MM.1S (cell line): ENCODE measurements at regions not wholly inside any gene's neighbourhood (a gene's known extent, or its start where the extent isn't known, plus 50 kb on each side); places are given as distances from the start of the nearest gene placed in this dataset.
"Not testable (repeated sequence)": the region's sequence is repeated elsewhere in the genome, so short reads cannot be mapped to it uniquely, and the experiment has no call there.

ENCODE experiments used
- DNase-seq: peaks from one replicate; pipeline ENCODE4 v3.0.0-alpha.2; 2015
- H2AFZ ChIP-seq: fragments of 300-600 bp; sonication (generic); 2 replicates; pipeline ENCODE4 v1.6.0; 2016; ENCODE audit warnings: antibody characterized with exemption, low read length
- H3F3A ChIP-seq: fragments of 300-600 bp; sonication (generic); 2 replicates; pipeline ENCODE4 v1.6.1; 2016; ENCODE audit warnings: mild to moderate bottlenecking, antibody characterized with exemption, low read length, moderate library complexity, mixed read lengths; ENCODE audit not compliant: insufficient read depth
- H3K27ac ChIP-seq: fragments of 300-600 bp; sonication (generic); 2 replicates; pipeline ENCODE4 v1.5.1; 2016; ENCODE audit warnings: mild to moderate bottlenecking, low read length
- H3K27me3 ChIP-seq: fragments of 300-600 bp; sonication (generic); replicated peaks from 2 replicates; pipeline ENCODE4 v1.6.0; 2016; ENCODE audit warnings: low read length; ENCODE audit not compliant: insufficient read depth
- H3K36me3 ChIP-seq: fragments of 300-600 bp; sonication (generic); replicated peaks from 2 replicates; pipeline ENCODE4 v1.6.1; 2016; ENCODE audit warnings: mild to moderate bottlenecking, low read length, mixed read lengths; ENCODE audit not compliant: insufficient read depth
- H3K4me1 ChIP-seq: fragments of 300-600 bp; sonication (generic); 2 replicates; pipeline ENCODE4 v1.6.1; 2016; ENCODE audit warnings: low read length, mixed read lengths
- H3K4me2 ChIP-seq: fragments of 300-600 bp; sonication (generic); 2 replicates; pipeline ENCODE4 v1.6.0; 2016; ENCODE audit warnings: low read depth, low read length
- H3K4me3 ChIP-seq: fragments of 300-600 bp; sonication (generic); 2 replicates; pipeline ENCODE4 v1.5.1; 2016; ENCODE audit warnings: low read length, mixed read lengths
- H3K79me2 ChIP-seq: fragments of 300-600 bp; sonication (generic); 2 replicates; pipeline ENCODE4 v1.6.1; 2016; ENCODE audit warnings: mixed run types, low read length, mixed read lengths
- H3K9ac ChIP-seq: fragments of 300-600 bp; sonication (generic); 2 replicates; pipeline ENCODE4 v1.6.1; 2016; ENCODE audit warnings: low read length, mixed read lengths
- H3K9me2 ChIP-seq: fragments of 300-600 bp; sonication (generic); replicated peaks from 2 replicates; pipeline ENCODE4 v1.6.1; 2016; ENCODE audit warnings: mild to moderate bottlenecking, low read length, mixed read lengths; ENCODE audit not compliant: insufficient read depth
- H3K9me3 ChIP-seq: fragments of 300-600 bp; sonication (generic); replicated peaks from 2 replicates; pipeline ENCODE4 v1.6.1; 2016; ENCODE audit warnings: mild to moderate bottlenecking, low read length, mixed read lengths; ENCODE audit not compliant: insufficient read depth
- H4K20me1 ChIP-seq: fragments of 300-600 bp; sonication (generic); 2 replicates; pipeline ENCODE4 v1.6.1; 2016; ENCODE audit warnings: mild to moderate bottlenecking, low read length, moderate library complexity, mixed read lengths; ENCODE audit not compliant: insufficient read depth
- EZH2 ChIP-seq: fragments of 300-600 bp; sonication (generic); optimal IDR thresholded peaks from 2 replicates; pipeline ENCODE3; 2017; ENCODE audit warnings: low read depth, mild to moderate bottlenecking, antibody characterized with exemption, low read length, mixed read lengths
- EZH2phosphoT487 ChIP-seq: fragments of 300-600 bp; sonication (generic); IDR thresholded peaks from 2 replicates; pipeline ENCODE4 v1.6.1; 2018; ENCODE audit warnings: antibody characterized with exemption, low read length
- TF ChIP-seq, protein P1 (sequence below): fragments of 300-600 bp; sonication (generic); IDR thresholded peaks from 2 replicates; pipeline ENCODE4 v1.5.1; 2016; ENCODE audit warnings: antibody characterized with exemption, low read length, mixed read lengths

DNA sequence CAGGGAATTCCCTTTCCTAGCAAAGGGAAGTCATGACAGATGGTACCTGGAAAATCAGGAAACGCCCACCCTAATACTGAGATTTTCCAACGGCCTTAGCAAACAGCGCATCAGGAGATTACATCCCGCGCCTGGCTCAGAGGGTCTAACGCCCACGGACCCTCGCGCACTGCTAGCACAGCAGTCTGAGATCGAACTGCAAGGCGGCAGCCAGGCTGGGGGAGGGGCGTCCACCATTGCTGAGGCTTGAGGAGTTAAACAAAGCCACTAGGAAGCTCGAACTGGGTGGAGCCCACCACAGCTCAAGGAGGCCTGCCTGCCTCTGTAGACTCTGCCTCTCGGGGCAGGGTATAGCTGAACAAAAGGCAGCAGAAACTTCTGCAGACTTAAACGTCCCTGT, 507.7 kb downstream of the ZIC3 start:
- H3K4me3 ChIP-seq = no peak overlapping the region
- no peaks in the 10 kb centered on the region for H3K9me3 ChIP-seq
- H3K9me2 ChIP-seq = no peaks in the 10 kb centered on the region
- DNase-seq = no peak
- TF ChIP-seq EZH2phosphoT487 = no peak
- TF ChIP-seq, protein P1, sequence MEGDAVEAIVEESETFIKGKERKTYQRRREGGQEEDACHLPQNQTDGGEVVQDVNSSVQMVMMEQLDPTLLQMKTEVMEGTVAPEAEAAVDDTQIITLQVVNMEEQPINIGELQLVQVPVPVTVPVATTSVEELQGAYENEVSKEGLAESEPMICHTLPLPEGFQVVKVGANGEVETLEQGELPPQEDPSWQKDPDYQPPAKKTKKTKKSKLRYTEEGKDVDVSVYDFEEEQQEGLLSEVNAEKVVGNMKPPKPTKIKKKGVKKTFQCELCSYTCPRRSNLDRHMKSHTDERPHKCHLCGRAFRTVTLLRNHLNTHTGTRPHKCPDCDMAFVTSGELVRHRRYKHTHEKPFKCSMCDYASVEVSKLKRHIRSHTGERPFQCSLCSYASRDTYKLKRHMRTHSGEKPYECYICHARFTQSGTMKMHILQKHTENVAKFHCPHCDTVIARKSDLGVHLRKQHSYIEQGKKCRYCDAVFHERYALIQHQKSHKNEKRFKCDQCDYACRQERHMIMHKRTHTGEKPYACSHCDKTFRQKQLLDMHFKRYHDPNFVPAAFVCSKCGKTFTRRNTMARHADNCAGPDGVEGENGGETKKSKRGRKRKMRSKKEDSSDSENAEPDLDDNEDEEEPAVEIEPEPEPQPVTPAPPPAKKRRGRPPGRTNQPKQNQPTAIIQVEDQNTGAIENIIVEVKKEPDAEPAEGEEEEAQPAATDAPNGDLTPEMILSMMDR = no peak
- TF ChIP-seq EZH2 = no peak
- H3K27ac ChIP-seq = no peak overlapping the region
- H3K4me2 ChIP-seq = no peak overlapping the region
- no peaks in the 10 kb centered on the region for H3K4me1 ChIP-seq
- H3K27me3 ChIP-seq = no peaks in the 10 kb centered on the region
- H3F3A ChIP-seq = no peaks in the 10 kb centered on the region
- H3K36me3 ChIP-seq = no peaks in the 10 kb centered on the region
- no peak overlapping the region for H2AFZ ChIP-seq
- no peak overlapping the region for H3K9ac ChIP-seq
- H3K79me2 ChIP-seq = no peaks in the 10 kb centered on the region
- H4K20me1 ChIP-seq = no peaks in the 10 kb centered on the region

DNA sequence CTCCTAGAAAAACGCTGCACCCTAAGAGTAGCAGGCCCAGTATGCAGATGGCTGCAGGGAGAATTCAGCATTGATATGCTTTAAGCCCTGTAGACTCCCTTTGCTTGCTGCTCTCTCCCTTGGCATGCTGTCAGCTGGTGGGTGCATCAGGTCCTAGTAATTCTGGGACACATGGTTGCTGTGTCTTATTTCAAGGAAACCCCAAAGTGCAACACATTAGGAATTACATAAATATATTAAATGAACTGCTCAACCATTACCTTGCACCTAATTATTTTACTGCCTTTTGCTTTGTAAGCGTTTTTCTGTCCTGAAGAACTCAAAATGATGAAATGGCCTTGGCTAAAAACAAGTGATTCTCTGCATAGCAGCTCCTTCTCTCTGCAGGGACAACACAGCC, 516.3 kb downstream of the ZIC3 start:
- Histone ChIP-seq H3K27me3 (no peaks in the 10 kb centered on the region), H2AFZ (no peak overlapping the region), H3K27ac (no peak overlapping the region), H3K4me2 (no peak overlapping the region), H3K4me3 (no peak overlapping the region), H3K79me2 (no peaks in the 10 kb centered on the region), H3K9me3 (no peaks in the 10 kb centered on the region), H4K20me1 (no peaks in the 10 kb centered on the region), H3K9ac (no peak overlapping the region), H3K36me3 (no peaks in the 10 kb centered on the region), H3K4me1 (no peaks in the 10 kb centered on the region), H3F3A (no peaks in the 10 kb centered on the region), H3K9me2 (no peaks in the 10 kb centered on the region)
- no peak for TF ChIP-seq EZH2
- TF ChIP-seq, protein P1 = no peak
- no peak for TF ChIP-seq EZH2phosphoT487
- DNase-seq = no peak

DNA sequence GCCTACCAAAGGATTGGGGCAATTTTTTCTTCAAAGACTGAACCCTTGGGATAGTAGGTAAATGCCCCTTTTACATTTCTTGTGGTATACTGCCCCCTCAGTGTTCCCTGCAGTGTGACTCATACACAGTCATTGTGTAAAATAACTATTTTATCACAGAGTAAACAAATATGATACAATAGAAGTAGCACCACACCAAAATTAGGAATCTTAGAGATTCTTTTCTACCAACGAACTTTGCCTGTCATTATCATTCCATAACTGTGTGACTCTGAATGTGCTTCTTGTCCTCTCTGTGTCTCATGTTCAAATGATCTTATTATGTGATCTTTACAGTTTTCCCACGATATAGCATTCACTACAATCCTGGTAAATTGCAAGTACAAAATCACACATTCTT, 517.0 kb downstream of the ZIC3 start:
- DNase-seq = no peak
- TF ChIP-seq EZH2 (no peak), EZH2phosphoT487 (no peak)
- TF ChIP-seq, protein P1 = no peak
- no peak overlapping the region for H3K4me3 ChIP-seq
- no peak overlapping the region for H3K27ac ChIP-seq
- no peak overlapping the region for H3K9ac ChIP-seq
- no peaks in the 10 kb centered on the region for H3K9me2 ChIP-seq
- H3K36me3 ChIP-seq = no peaks in the 10 kb centered on the region
- no peaks in the 10 kb centered on the region for H3K79me2 ChIP-seq
- no peak overlapping the region for H2AFZ ChIP-seq
- H3K4me2 ChIP-seq = no peak overlapping the region
- H3K9me3 ChIP-seq = no peaks in the 10 kb centered on the region
- H3K4me1 ChIP-seq = no peaks in the 10 kb centered on the region
- no peaks in the 10 kb centered on the region for H3F3A ChIP-seq
- no peaks in the 10 kb centered on the region for H4K20me1 ChIP-seq
- no peaks in the 10 kb centered on the region for H3K27me3 ChIP-seq

DNA sequence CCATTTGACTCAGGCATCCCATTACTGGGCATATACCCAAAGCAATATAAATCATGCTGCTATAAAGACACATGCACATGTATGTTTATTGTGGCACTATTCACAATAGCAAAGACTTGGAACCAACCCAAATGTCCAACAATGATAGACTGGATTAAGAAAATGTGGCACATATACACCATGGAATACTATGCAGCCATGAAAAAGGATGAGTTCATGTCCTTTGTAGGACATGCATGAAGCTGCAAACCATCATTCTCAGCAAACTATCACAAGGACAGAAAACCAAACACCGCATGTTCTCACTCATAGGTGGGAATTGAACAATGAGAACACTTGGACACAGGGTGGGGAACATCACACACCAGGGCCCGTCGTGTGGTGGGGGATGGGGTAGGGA, 545.0 kb downstream of the ZIC3 start:
- H3K9me2 ChIP-seq, H3K27me3 ChIP-seq, H3K4me2 ChIP-seq, H3K4me1 ChIP-seq, DNase-seq, H3K27ac ChIP-seq, H3K79me2 ChIP-seq, H3K9me3 ChIP-seq, H3K36me3 ChIP-seq, H3F3A ChIP-seq, H3K4me3 ChIP-seq, H2AFZ ChIP-seq, H3K9ac ChIP-seq, H4K20me1 ChIP-seq: not testable (repeated sequence)
